HepG2 (cell line): ENCODE measurements at regions not wholly inside any gene's neighbourhood (a gene's known extent, or its start where the extent isn't known, plus 50 kb on each side); places are given as distances from the start of the nearest gene placed in this dataset.

Experiments used
- ERF ChIP-seq: IDR thresholded peaks from 2 replicates; pipeline ENCODE4 v1.6.1; 2018; ENCODE audit warnings: missing biosample characterization, missing genetic modification reagents
- KLF12 ChIP-seq: sonication (generic); formaldehyde crosslinking; IDR thresholded peaks from 2 replicates; pipeline ENCODE4 v1.4.0; 2020; ENCODE audit warnings: missing genetic modification reagents, borderline replicate concordance
- MEF2D ChIP-seq: sonication (generic); formaldehyde crosslinking; IDR thresholded peaks from 2 replicates; pipeline ENCODE4 v1.5.1; 2020; ENCODE audit warnings: mild to moderate bottlenecking, missing genetic modification reagents
- PAF1 ChIP-seq: IDR thresholded peaks from 2 replicates; pipeline ENCODE4 v1.6.1; 2016; ENCODE audit warnings: missing genetic modification reagents, missing compliant biosample characterization
- SIN3B ChIP-seq: fragments of 150-350 bp; IDR thresholded peaks from 2 replicates; pipeline ENCODE4 v1.6.1; 2014; ENCODE audit warnings: low read length
- TEAD3 ChIP-seq: optimal IDR thresholded peaks from 2 replicates; pipeline ENCODE3; 2016; ENCODE audit warnings: borderline replicate concordance
- YY1 ChIP-seq: IDR thresholded peaks from 2 replicates; pipeline ENCODE4 v1.6.1; 2011; ENCODE audit warnings: low read length, low read depth, moderate library complexity, mild to moderate bottlenecking; ENCODE audit not compliant: insufficient read depth, insufficient replicate concordance
- ZNF644 ChIP-seq: IDR thresholded peaks from 2 replicates; pipeline ENCODE4 v1.6.1; 2016; ENCODE audit warnings: low read depth
- ZNF724P ChIP-seq: sonication (generic); formaldehyde crosslinking; IDR thresholded peaks from 2 replicates; pipeline ENCODE4 v1.8.0; 2022; ENCODE audit warnings: missing genetic modification reagents, borderline replicate concordance
- ZNF75D ChIP-seq: sonication (generic); formaldehyde crosslinking; IDR thresholded peaks from 2 replicates; pipeline ENCODE4 v1.8.1; 2023; ENCODE audit warnings: missing genetic modification reagents, mild to moderate bottlenecking, borderline replicate concordance
- TF ChIP-seq, protein P1 (sequence below), 2 experiments: IDR thresholded peaks; 2 replicates each; pipeline ENCODE4 v1.6.1; 2011 to 2012; ENCODE audit warnings: low read length in 2 of 2, borderline replicate concordance in 1 of 2, low read depth in 1 of 2, mild to moderate bottlenecking in 1 of 2, moderate library complexity in 1 of 2
- TF ChIP-seq, protein P2 (sequence below): sonication (generic); formaldehyde crosslinking; IDR thresholded peaks from 2 replicates; pipeline ENCODE4 v1.8.1; 2023; ENCODE audit warnings: mild to moderate bottlenecking, moderate library complexity, missing genetic modification reagents
- TF ChIP-seq, protein P3 (sequence below): sonication (generic); formaldehyde crosslinking; conservative IDR thresholded peaks from 2 replicates; pipeline ENCODE4 v1.4.0; 2020; ENCODE audit warnings: missing genetic modification reagents
- TF ChIP-seq, protein P4 (sequence below): sonication (generic); formaldehyde crosslinking; IDR thresholded peaks from 2 replicates; pipeline ENCODE4 v1.8.1; 2023; ENCODE audit warnings: mild to moderate bottlenecking, missing genetic modification reagents, borderline replicate concordance
- TF ChIP-seq, protein P5 (sequence below), 2 experiments: sonication (generic) in 1 of 2; formaldehyde crosslinking in 1 of 2; IDR thresholded peaks; 2 replicates each; pipeline versions ENCODE4 v1.4.0 to v1.6.1; 2016 to 2020; ENCODE audit warnings: borderline replicate concordance in 1 of 2, low read depth in 1 of 2, mild to moderate bottlenecking in 1 of 2, missing genetic modification reagents in 1 of 2
- TF ChIP-seq, protein P6 (sequence below): IDR thresholded peaks from 2 replicates; pipeline ENCODE4 v1.6.1; 2016; ENCODE audit warnings: mild to moderate bottlenecking, missing biosample characterization, missing genetic modification reagents
- TF ChIP-seq, protein P7 (sequence below): sonication (generic); formaldehyde crosslinking; IDR thresholded peaks from 2 replicates; pipeline ENCODE4 v1.5.0; 2020; ENCODE audit warnings: missing genetic modification reagents

DNA sequence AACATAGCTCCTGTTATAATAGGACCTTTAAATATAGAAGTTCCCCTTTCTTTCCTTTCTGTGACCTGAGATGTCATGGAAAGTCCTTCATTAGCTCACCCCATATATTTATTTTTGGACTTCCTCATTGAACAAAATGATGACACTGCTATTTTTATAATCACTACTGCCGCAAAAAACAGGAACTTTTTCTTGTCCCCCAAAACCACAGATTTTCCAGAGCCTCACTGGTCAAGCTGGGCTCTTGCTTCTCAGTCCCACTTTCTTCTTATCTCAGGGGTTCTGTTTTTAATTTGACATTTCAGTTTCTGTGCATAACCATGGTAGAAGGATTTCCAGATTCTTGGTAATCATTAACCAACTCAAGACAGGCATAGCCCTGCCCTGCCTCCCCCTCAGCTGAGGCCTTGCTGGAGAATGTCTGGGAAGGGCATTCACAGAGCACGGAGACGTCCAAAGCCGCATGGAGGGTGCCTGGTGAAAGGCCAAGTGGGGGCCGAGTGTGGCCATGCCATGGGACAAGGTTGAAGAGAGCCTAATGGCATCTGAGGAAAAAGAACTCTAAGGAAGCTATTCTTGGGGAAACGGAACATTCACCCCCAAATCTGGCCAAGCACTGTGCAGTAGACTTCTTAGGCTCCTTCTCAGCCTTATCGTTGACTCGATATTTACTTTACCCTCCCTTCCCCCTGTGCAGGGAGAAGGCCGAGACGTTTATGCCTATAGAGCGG lies 73.7 kb downstream of the EDN1 start (continued):
- TF ChIP-seq, protein P1, sequence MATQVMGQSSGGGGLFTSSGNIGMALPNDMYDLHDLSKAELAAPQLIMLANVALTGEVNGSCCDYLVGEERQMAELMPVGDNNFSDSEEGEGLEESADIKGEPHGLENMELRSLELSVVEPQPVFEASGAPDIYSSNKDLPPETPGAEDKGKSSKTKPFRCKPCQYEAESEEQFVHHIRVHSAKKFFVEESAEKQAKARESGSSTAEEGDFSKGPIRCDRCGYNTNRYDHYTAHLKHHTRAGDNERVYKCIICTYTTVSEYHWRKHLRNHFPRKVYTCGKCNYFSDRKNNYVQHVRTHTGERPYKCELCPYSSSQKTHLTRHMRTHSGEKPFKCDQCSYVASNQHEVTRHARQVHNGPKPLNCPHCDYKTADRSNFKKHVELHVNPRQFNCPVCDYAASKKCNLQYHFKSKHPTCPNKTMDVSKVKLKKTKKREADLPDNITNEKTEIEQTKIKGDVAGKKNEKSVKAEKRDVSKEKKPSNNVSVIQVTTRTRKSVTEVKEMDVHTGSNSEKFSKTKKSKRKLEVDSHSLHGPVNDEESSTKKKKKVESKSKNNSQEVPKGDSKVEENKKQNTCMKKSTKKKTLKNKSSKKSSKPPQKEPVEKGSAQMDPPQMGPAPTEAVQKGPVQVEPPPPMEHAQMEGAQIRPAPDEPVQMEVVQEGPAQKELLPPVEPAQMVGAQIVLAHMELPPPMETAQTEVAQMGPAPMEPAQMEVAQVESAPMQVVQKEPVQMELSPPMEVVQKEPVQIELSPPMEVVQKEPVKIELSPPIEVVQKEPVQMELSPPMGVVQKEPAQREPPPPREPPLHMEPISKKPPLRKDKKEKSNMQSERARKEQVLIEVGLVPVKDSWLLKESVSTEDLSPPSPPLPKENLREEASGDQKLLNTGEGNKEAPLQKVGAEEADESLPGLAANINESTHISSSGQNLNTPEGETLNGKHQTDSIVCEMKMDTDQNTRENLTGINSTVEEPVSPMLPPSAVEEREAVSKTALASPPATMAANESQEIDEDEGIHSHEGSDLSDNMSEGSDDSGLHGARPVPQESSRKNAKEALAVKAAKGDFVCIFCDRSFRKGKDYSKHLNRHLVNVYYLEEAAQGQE (IDR thresholded peaks at IDR 0.05; ENCODE audit: borderline replicate concordance in 1 of 2, low read depth in 1 of 2, low read length in 2 of 2), result no peak
- TF ChIP-seq PAF1, result no peak
- TF ChIP-seq, protein P2, sequence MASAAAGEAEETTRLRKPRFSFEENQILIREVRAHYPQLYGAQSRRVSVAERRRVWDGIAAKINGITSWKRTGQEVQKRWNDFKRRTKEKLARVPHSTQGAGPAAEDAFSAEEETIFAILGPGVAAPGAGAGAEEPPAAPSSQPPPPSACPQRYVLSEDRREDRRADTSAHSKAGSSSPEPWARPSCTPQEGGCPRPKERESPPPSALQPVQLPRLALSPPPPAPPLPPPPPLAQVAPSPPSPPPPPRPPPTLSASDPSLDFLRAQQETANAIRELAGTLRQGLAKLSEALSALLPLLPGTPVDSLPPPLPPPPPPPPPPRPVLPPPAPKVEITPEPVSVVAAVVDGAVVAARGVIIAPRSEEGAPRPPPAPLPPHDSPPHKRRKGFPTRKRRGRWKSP (CRISPR knock-in tag), result no peak
- TF ChIP-seq, protein P3, sequence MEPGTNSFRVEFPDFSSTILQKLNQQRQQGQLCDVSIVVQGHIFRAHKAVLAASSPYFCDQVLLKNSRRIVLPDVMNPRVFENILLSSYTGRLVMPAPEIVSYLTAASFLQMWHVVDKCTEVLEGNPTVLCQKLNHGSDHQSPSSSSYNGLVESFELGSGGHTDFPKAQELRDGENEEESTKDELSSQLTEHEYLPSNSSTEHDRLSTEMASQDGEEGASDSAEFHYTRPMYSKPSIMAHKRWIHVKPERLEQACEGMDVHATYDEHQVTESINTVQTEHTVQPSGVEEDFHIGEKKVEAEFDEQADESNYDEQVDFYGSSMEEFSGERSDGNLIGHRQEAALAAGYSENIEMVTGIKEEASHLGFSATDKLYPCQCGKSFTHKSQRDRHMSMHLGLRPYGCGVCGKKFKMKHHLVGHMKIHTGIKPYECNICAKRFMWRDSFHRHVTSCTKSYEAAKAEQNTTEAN (CRISPR knock-in tag), result no peak
- no peak for TF ChIP-seq YY1
- peak; percentile 52 for TF ChIP-seq TEAD3
- TF ChIP-seq, protein P4, sequence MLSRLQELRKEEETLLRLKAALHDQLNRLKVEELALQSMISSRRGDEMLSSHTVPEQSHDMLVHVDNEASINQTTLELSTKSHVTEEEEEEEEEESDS, result no peak
- TF ChIP-seq, protein P5, sequence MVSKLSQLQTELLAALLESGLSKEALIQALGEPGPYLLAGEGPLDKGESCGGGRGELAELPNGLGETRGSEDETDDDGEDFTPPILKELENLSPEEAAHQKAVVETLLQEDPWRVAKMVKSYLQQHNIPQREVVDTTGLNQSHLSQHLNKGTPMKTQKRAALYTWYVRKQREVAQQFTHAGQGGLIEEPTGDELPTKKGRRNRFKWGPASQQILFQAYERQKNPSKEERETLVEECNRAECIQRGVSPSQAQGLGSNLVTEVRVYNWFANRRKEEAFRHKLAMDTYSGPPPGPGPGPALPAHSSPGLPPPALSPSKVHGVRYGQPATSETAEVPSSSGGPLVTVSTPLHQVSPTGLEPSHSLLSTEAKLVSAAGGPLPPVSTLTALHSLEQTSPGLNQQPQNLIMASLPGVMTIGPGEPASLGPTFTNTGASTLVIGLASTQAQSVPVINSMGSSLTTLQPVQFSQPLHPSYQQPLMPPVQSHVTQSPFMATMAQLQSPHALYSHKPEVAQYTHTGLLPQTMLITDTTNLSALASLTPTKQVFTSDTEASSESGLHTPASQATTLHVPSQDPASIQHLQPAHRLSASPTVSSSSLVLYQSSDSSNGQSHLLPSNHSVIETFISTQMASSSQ (IDR thresholded peaks at IDR 0.05; ENCODE audit: low read depth), result peak; percentile 89
- TF ChIP-seq, protein P5 (CRISPR knock-in tag; IDR thresholded peaks at IDR 0.05; ENCODE audit: borderline replicate concordance), result peak; percentile 87
- TF ChIP-seq ZNF75D (CRISPR knock-in tag), result no peak
- TF ChIP-seq KLF12 (CRISPR knock-in tag), result no peak
- TF ChIP-seq ZNF724P (CRISPR knock-in tag), result no peak
- TF ChIP-seq ERF, result peak; percentile 31; the same call in 1 of the 2 replicates
- no peak for TF ChIP-seq SIN3B
- peak; percentile 65 for TF ChIP-seq ZNF644 (CRISPR knock-in tag)
- TF ChIP-seq, protein P6, sequence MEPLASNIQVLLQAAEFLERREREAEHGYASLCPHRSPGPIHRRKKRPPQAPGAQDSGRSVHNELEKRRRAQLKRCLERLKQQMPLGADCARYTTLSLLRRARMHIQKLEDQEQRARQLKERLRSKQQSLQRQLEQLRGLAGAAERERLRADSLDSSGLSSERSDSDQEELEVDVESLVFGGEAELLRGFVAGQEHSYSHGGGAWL (CRISPR knock-in tag), result no peak
- TF ChIP-seq, protein P7, sequence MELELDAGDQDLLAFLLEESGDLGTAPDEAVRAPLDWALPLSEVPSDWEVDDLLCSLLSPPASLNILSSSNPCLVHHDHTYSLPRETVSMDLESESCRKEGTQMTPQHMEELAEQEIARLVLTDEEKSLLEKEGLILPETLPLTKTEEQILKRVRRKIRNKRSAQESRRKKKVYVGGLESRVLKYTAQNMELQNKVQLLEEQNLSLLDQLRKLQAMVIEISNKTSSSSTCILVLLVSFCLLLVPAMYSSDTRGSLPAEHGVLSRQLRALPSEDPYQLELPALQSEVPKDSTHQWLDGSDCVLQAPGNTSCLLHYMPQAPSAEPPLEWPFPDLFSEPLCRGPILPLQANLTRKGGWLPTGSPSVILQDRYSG (CRISPR knock-in tag), result no peak
- no peak for TF ChIP-seq MEF2D
